ENCODE measurements at regions not wholly inside any gene's neighbourhood (a gene's known extent, or its start where the extent isn't known, plus 50 kb on each side); places are given as distances from the start of the nearest gene placed in this dataset.
"Not testable (repeated sequence)": the region's sequence is repeated elsewhere in the genome, so short reads cannot be mapped to it uniquely, and the experiment has no call there.

- H3K9ac ChIP-seq (ENCODE audit: low read length); H3K27ac ChIP-seq (ENCODE audit: low read length); H3K27me3 ChIP-seq (ENCODE audit: control insufficient read depth, insufficient read depth, low read length); H3K36me3 ChIP-seq (ENCODE audit: control insufficient read depth, low read depth, low read length); H3K4me3 ChIP-seq (ENCODE audit: low read length); H3K9me3 ChIP-seq (ENCODE audit: control insufficient read depth, low read depth, low read length): not testable (repeated sequence)
- peaks cover 35% of the 10 kb centered on the region for H3K4me1 ChIP-seq (ENCODE audit: control insufficient read depth, low read depth, low read length)
Observed at GRCh38 chr5:125487652-125488051, 741.2 kb upstream of the ZNF608 start.

DNA sequence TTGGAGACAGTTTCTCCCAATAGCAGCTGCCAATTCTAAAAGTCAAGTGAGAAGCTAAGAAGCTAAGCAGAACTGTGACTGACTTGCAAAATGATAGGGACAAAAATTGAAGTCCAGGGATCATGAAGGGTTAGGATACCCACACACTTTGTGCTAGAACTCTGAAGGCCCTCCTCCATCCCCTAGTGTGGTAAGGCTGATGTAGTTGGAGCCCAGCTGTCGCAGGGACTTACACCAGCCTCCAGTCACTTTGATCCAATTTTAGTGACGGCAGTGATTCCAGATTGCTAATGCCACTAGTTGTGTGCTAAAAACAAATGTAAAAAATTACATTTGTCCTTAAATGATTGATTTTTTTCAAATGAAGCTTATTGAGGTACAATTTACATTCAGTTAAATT is 742.7 kb upstream of the ZNF608 start:
- H3K27me3 ChIP-seq (ENCODE audit: control insufficient read depth, insufficient read depth, low read length): no peaks in the 10 kb centered on the region
- no peaks in the 10 kb centered on the region for H3K9me3 ChIP-seq (ENCODE audit: control insufficient read depth, low read depth, low read length)
- H3K4me3 ChIP-seq (ENCODE audit: low read length): no peak overlapping the region
- no peak overlapping the region for H3K9ac ChIP-seq (ENCODE audit: low read length)
- H3K4me1 ChIP-seq (ENCODE audit: control insufficient read depth, low read depth, low read length): peaks cover 35% of the 10 kb centered on the region
- H3K27ac ChIP-seq (ENCODE audit: low read length): no peak overlapping the region
- H3K36me3 ChIP-seq (ENCODE audit: control insufficient read depth, low read depth, low read length): no peaks in the 10 kb centered on the region

DNA sequence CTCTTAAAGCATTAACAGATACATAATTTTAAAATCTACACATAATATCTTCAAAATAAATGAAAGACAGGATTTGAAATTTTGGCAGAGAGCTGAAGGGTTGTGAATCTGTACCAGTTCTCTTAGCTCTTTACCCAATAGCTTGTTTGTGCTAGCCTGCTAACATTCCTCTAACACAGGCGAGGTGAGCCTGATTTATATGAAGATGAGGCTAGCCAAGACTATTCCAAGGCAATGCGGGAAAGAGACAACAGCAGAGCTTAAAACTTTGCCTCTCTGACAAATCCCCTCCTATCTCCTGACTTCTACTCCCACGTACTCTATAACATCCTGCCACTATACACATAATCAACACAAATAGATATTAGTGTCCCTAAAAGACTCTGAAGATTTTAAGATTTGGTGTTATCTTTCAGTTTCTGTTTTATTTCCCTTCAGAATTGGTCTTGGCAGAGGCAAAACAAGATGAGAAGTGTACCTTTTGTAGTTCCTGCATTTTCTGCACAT is 745.6 kb upstream of the ZNF608 start:
- Histone ChIP-seq H3K27me3 (ENCODE audit: control insufficient read depth, insufficient read depth, low read length) (no peaks in the 10 kb centered on the region), H3K27ac (ENCODE audit: low read length) (no peak overlapping the region), H3K9ac (ENCODE audit: low read length) (peak overlapping the region; percentile 12), H3K4me1 (ENCODE audit: control insufficient read depth, low read depth, low read length) (peaks cover 19% of the 10 kb centered on the region), H3K36me3 (ENCODE audit: control insufficient read depth, low read depth, low read length) (no peaks in the 10 kb centered on the region), H3K9me3 (ENCODE audit: control insufficient read depth, low read depth, low read length) (no peaks in the 10 kb centered on the region), H3K4me3 (ENCODE audit: low read length) (no peak overlapping the region)

DNA sequence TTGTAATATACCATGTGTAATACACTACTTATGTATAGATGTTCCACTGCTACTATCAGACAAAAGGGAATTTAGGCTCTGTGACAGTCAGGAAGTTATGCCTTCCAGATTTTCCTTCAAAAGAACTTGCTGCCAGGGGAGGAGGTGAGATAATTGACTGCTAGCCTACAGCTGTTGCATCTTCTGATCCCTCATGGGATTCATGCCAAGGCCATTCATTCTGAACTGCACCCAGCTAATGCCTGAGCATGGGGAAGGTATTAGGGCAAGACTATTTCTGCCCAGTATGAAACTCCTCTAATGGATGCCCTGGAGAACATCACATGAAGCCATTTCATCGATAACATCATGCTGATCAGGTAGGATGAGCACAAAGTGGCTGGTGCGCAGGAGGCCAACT is 746.5 kb upstream of the ZNF608 start:
- H3K9ac ChIP-seq (ENCODE audit: low read length): no peak overlapping the region
- no peak overlapping the region for H3K4me3 ChIP-seq (ENCODE audit: low read length)
- no peaks in the 10 kb centered on the region for H3K36me3 ChIP-seq (ENCODE audit: control insufficient read depth, low read depth, low read length)
- no peaks in the 10 kb centered on the region for H3K9me3 ChIP-seq (ENCODE audit: control insufficient read depth, low read depth, low read length)
- H3K27me3 ChIP-seq (ENCODE audit: control insufficient read depth, insufficient read depth, low read length): no peaks in the 10 kb centered on the region
- peaks cover 18% of the 10 kb centered on the region for H3K4me1 ChIP-seq (ENCODE audit: control insufficient read depth, low read depth, low read length)
- no peak overlapping the region for H3K27ac ChIP-seq (ENCODE audit: low read length)

- Histone ChIP-seq H3K36me3 (ENCODE audit: control insufficient read depth, low read depth, low read length) (no peaks in the 10 kb centered on the region), H3K9me3 (ENCODE audit: control insufficient read depth, low read depth, low read length) (no peaks in the 10 kb centered on the region), H3K9ac (ENCODE audit: low read length) (no peak overlapping the region), H3K4me1 (ENCODE audit: control insufficient read depth, low read depth, low read length) (peaks cover 28% of the 10 kb centered on the region), H3K27me3 (ENCODE audit: control insufficient read depth, insufficient read depth, low read length) (no peaks in the 10 kb centered on the region), H3K4me3 (ENCODE audit: low read length) (peak overlapping the region; percentile 4), H3K27ac (ENCODE audit: low read length) (no peak overlapping the region)
Observed at GRCh38 chr5:125496393-125496792, 750.0 kb upstream of the ZNF608 start.

GRCh38 chr5:125497651-125498050 is 751.2 kb upstream of the ZNF608 start:
- H3K36me3 ChIP-seq (ENCODE audit: control insufficient read depth, low read depth, low read length): no peaks in the 10 kb centered on the region
- peaks cover 19% of the 10 kb centered on the region for H3K4me1 ChIP-seq (ENCODE audit: control insufficient read depth, low read depth, low read length)
- H3K9ac ChIP-seq (ENCODE audit: low read length): no peak overlapping the region
- H3K9me3 ChIP-seq (ENCODE audit: control insufficient read depth, low read depth, low read length): no peaks in the 10 kb centered on the region
- no peak overlapping the region for H3K4me3 ChIP-seq (ENCODE audit: low read length)
- no peaks in the 10 kb centered on the region for H3K27me3 ChIP-seq (ENCODE audit: control insufficient read depth, insufficient read depth, low read length)
- H3K27ac ChIP-seq (ENCODE audit: low read length): no peak overlapping the region

DNA sequence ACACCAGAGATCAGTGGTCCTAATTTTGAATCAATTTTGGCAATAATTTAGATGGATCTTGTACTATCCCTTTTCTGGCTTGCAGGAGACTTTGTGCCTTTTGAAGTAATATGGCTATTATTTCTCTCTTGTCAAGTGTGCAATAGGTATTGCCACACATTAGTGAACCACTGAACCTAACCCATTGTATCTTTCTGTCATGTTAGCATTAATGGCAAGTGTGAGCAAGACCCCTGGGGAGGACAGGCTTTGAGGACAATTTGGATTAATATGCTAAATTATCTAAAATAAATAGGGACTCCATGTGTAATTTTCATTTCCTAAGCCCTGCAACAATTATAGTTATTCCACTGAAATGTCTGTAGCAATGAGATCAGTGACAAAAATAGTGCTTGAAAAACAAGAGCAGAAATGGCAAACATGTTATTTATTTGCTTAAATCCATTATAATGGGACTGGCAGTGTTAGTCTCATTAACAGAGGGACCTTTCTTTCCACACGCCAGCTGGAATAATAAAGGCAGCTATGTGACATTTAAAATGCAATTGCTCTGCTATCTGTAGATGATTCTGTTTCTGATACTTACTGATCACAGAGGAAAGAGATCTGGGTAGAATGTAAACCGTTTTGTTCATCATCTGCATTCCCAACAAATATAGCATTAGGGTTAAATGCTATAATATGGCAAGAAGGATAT is 753.3 kb upstream of the ZNF608 start:
- Histone ChIP-seq H3K27ac (ENCODE audit: low read length) (no peak overlapping the region), H3K36me3 (ENCODE audit: control insufficient read depth, low read depth, low read length) (no peaks in the 10 kb centered on the region), H3K9me3 (ENCODE audit: control insufficient read depth, low read depth, low read length) (no peaks in the 10 kb centered on the region), H3K4me1 (ENCODE audit: control insufficient read depth, low read depth, low read length) (peaks cover 19% of the 10 kb centered on the region), H3K9ac (ENCODE audit: low read length) (no peak overlapping the region), H3K4me3 (ENCODE audit: low read length) (no peak overlapping the region), H3K27me3 (ENCODE audit: control insufficient read depth, insufficient read depth, low read length) (no peaks in the 10 kb centered on the region)

DNA sequence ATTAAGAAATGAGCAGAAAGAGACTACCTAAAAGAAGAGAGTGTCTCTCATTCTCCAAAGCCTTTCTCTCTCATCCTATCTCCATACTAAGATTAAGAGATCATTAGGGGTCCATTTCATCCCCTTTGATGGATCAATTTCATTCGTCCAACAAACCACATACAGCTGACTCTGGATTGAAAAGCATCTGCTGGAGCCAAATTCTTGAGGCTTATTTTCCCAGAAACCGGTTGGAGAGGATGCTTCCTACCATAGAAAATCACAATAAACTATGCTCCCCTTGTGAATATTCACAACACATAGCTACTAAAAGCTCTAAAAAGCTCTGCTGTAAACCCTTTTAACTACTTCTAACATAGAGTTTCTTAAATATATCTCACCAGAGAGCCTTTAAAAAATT is 755.0 kb upstream of the ZNF608 start:
- H3K36me3 ChIP-seq (ENCODE audit: control insufficient read depth, low read depth, low read length): no peaks in the 10 kb centered on the region
- no peak overlapping the region for H3K4me3 ChIP-seq (ENCODE audit: low read length)
- H3K9me3 ChIP-seq (ENCODE audit: control insufficient read depth, low read depth, low read length): no peaks in the 10 kb centered on the region
- H3K9ac ChIP-seq (ENCODE audit: low read length): no peak overlapping the region
- peaks cover 13% of the 10 kb centered on the region for H3K4me1 ChIP-seq (ENCODE audit: control insufficient read depth, low read depth, low read length)
- H3K27me3 ChIP-seq (ENCODE audit: control insufficient read depth, insufficient read depth, low read length): no peaks in the 10 kb centered on the region
- H3K27ac ChIP-seq (ENCODE audit: low read length): no peak overlapping the region

GRCh38 chr5:125503946-125504345 is 757.5 kb upstream of the ZNF608 start:
- H3K27ac ChIP-seq (ENCODE audit: low read length): peak overlapping the region; percentile 24

GRCh38 chr5:125505115-125505514 is 758.7 kb upstream of the ZNF608 start:
- H3K4me3 ChIP-seq (ENCODE audit: low read length): no peak overlapping the region
- H3K9ac ChIP-seq (ENCODE audit: low read length): no peak overlapping the region
- peaks cover 5% of the 10 kb centered on the region for H3K4me1 ChIP-seq (ENCODE audit: control insufficient read depth, low read depth, low read length)
- no peak overlapping the region for H3K27ac ChIP-seq (ENCODE audit: low read length)
- H3K27me3 ChIP-seq (ENCODE audit: control insufficient read depth, insufficient read depth, low read length): no peaks in the 10 kb centered on the region
- no peaks in the 10 kb centered on the region for H3K36me3 ChIP-seq (ENCODE audit: control insufficient read depth, low read depth, low read length)
- H3K9me3 ChIP-seq (ENCODE audit: control insufficient read depth, low read depth, low read length): no peaks in the 10 kb centered on the region

More at GRCh38 chr5:125503946-125504345, 757.5 kb upstream of the ZNF608 start:
- H3K4me1 ChIP-seq (ENCODE audit: control insufficient read depth, low read depth, low read length): peaks cover 10% of the 10 kb centered on the region
- H3K9ac ChIP-seq (ENCODE audit: low read length): no peak overlapping the region
- H3K36me3 ChIP-seq (ENCODE audit: control insufficient read depth, low read depth, low read length): no peaks in the 10 kb centered on the region
- no peak overlapping the region for H3K4me3 ChIP-seq (ENCODE audit: low read length)
- no peaks in the 10 kb centered on the region for H3K27me3 ChIP-seq (ENCODE audit: control insufficient read depth, insufficient read depth, low read length)
- H3K9me3 ChIP-seq (ENCODE audit: control insufficient read depth, low read depth, low read length): no peaks in the 10 kb centered on the region

GRCh38 chr5:125506124-125506523 is 759.7 kb upstream of the ZNF608 start:
- H3K9ac ChIP-seq (ENCODE audit: low read length): no peak overlapping the region

DNA sequence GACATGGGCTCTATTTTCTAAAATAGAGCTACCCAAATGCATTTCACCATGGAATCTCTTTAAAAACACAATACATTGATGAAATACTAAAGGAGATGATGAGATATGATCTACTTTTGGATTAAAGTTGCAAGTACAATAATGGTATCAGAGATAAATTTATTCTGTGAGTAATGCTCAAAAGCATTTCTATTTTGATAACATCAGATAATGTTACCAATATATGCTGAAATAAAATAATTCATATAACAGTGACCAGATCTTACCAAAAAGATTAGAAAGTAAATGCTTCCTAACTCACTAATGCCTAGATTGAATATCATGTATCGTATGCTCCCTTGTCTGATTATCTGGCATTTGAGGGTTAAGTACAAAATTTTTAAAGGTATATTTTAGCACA is 761.8 kb upstream of the ZNF608 start:
- Histone ChIP-seq H3K27ac (ENCODE audit: low read length) (no peak overlapping the region), H3K27me3 (ENCODE audit: control insufficient read depth, insufficient read depth, low read length) (no peaks in the 10 kb centered on the region), H3K9me3 (ENCODE audit: control insufficient read depth, low read depth, low read length) (no peaks in the 10 kb centered on the region), H3K4me3 (ENCODE audit: low read length) (no peak overlapping the region), H3K4me1 (ENCODE audit: control insufficient read depth, low read depth, low read length) (peaks cover 5% of the 10 kb centered on the region), H3K9ac (ENCODE audit: low read length) (no peak overlapping the region), H3K36me3 (ENCODE audit: control insufficient read depth, low read depth, low read length) (no peaks in the 10 kb centered on the region)

More at GRCh38 chr5:125506124-125506523, 759.7 kb upstream of the ZNF608 start:
- no peaks in the 10 kb centered on the region for H3K36me3 ChIP-seq (ENCODE audit: control insufficient read depth, low read depth, low read length)
- no peak overlapping the region for H3K4me3 ChIP-seq (ENCODE audit: low read length)
- no peaks in the 10 kb centered on the region for H3K27me3 ChIP-seq (ENCODE audit: control insufficient read depth, insufficient read depth, low read length)
- H3K4me1 ChIP-seq (ENCODE audit: control insufficient read depth, low read depth, low read length): peaks cover 5% of the 10 kb centered on the region
- H3K9me3 ChIP-seq (ENCODE audit: control insufficient read depth, low read depth, low read length): no peaks in the 10 kb centered on the region
- no peak overlapping the region for H3K27ac ChIP-seq (ENCODE audit: low read length)

Data from iPS-18a (cell line).